ENCODE measurements at regions not wholly inside any gene's neighbourhood (a gene's known extent, or its start where the extent isn't known, plus 50 kb on each side); places are given as distances from the start of the nearest gene placed in this dataset.

- H3K27ac ChIP-seq, result no peak overlapping the region
- in situ Hi-C loops (cut with MboI; ENCODE audit: low pct_ligation_motif_present in 1 of 4, low pct_unique_long_range_greater_than_20kb in 1 of 4, low sequenced_read_pairs in 3 of 4) (no loop called here), intact Hi-C loops (cut with DNase I; ENCODE audit: low total_unique reads) (no loop called here)
- WGBS, 2 donors (ENCODE audit: low coverage in 1 of 2), result 86 to 89% methylated on average over 1 of the region's 1 CpG
- no peaks in the 10 kb centered on the region for H3K4me1 ChIP-seq
- no peaks in the 10 kb centered on the region for H3K36me3 ChIP-seq
- no peaks in the 10 kb centered on the region for H3K27me3 ChIP-seq
- H3K4me3 ChIP-seq, result no peak overlapping the region
- no peak for DNase-seq
- TF ChIP-seq POLR2AphosphoS5 (IDR thresholded peaks at IDR 0.05), result no peak
- no peak for TF ChIP-seq POLR2A (IDR thresholded peaks at IDR 0.05)
- TF ChIP-seq CTCF (IDR thresholded peaks at IDR 0.05), result no peak
- no peak for TF ChIP-seq EP300 (IDR thresholded peaks at IDR 0.05; ENCODE audit: low read depth)
- H3K9me3 ChIP-seq, result no peaks in the 10 kb centered on the region
Measured at GRCh38 chr6:4264601-4265000, 129.2 kb upstream of the ECI2 start.

GRCh38 chr6:4264081-4264480 lies 128.7 kb upstream of the ECI2 start:
- 62 to 77% methylated on average over 3 of the region's 3 CpGs for WGBS, 2 donors (ENCODE audit: low coverage in 1 of 2)
- TF ChIP-seq CTCF (IDR thresholded peaks at IDR 0.05) (no peak), POLR2A (IDR thresholded peaks at IDR 0.05) (no peak), EP300 (IDR thresholded peaks at IDR 0.05; ENCODE audit: low read depth) (no peak), POLR2AphosphoS5 (IDR thresholded peaks at IDR 0.05) (no peak)
- DNase-seq, result no peak
- no peak overlapping the region for H3K27ac ChIP-seq
- H3K36me3 ChIP-seq, result no peaks in the 10 kb centered on the region
- intact Hi-C loops (cut with DNase I; ENCODE audit: low total_unique reads) (no loop called here), in situ Hi-C loops (cut with MboI; ENCODE audit: low pct_ligation_motif_present in 1 of 4, low pct_unique_long_range_greater_than_20kb in 1 of 4, low sequenced_read_pairs in 3 of 4) (no loop called here)
- no peak overlapping the region for H3K4me3 ChIP-seq
- H3K27me3 ChIP-seq, result no peaks in the 10 kb centered on the region
- no peaks in the 10 kb centered on the region for H3K4me1 ChIP-seq
- no peaks in the 10 kb centered on the region for H3K9me3 ChIP-seq

GRCh38 chr6:4262526-4262925 lies 127.2 kb upstream of the ECI2 start:
- H3K9me3 ChIP-seq, result no peaks in the 10 kb centered on the region
- H3K27me3 ChIP-seq, result no peaks in the 10 kb centered on the region
- DNase-seq, result no peak
- WGBS, 2 donors (ENCODE audit: low coverage in 1 of 2), result 36 to 50% methylated on average over 1 of the region's 1 CpG
- no peak overlapping the region for H3K4me3 ChIP-seq
- no peak overlapping the region for H3K27ac ChIP-seq
- in situ Hi-C loops (cut with MboI; ENCODE audit: low pct_ligation_motif_present in 1 of 4, low pct_unique_long_range_greater_than_20kb in 1 of 4, low sequenced_read_pairs in 3 of 4) (no loop called here), intact Hi-C loops (cut with DNase I; ENCODE audit: low total_unique reads) (no loop called here)
- H3K36me3 ChIP-seq, result no peaks in the 10 kb centered on the region
- no peaks in the 10 kb centered on the region for H3K4me1 ChIP-seq
- TF ChIP-seq POLR2AphosphoS5 (IDR thresholded peaks at IDR 0.05), result no peak
- no peak for TF ChIP-seq EP300 (IDR thresholded peaks at IDR 0.05; ENCODE audit: low read depth)
- TF ChIP-seq CTCF (IDR thresholded peaks at IDR 0.05), result no peak
- no peak for TF ChIP-seq POLR2A (IDR thresholded peaks at IDR 0.05)

- in situ Hi-C loops (cut with MboI; ENCODE audit: low pct_ligation_motif_present in 1 of 4, low pct_unique_long_range_greater_than_20kb in 1 of 4, low sequenced_read_pairs in 3 of 4), result no loop called here
- no peak for DNase-seq
Measured at GRCh38 chr6:4259391-4259790, 124.0 kb upstream of the ECI2 start.

More at GRCh38 chr6:4259391-4259790, 124.0 kb upstream of the ECI2 start:
- TF ChIP-seq EP300 (IDR thresholded peaks at IDR 0.05; ENCODE audit: low read depth), result no peak
- TF ChIP-seq POLR2A (IDR thresholded peaks at IDR 0.05), result no peak
- no peak for TF ChIP-seq CTCF (IDR thresholded peaks at IDR 0.05)
- TF ChIP-seq POLR2AphosphoS5 (IDR thresholded peaks at IDR 0.05), result no peak
- no peak overlapping the region for H3K4me3 ChIP-seq
- WGBS, 2 donors (ENCODE audit: low coverage in 1 of 2), result 49 to 70% methylated on average over 3 to 4 of the region's 4 CpGs
- intact Hi-C loops (cut with DNase I; ENCODE audit: low total_unique reads), result no loop called here
- no peaks in the 10 kb centered on the region for H3K27me3 ChIP-seq
- no peaks in the 10 kb centered on the region for H3K36me3 ChIP-seq
- no peak overlapping the region for H3K27ac ChIP-seq
- H3K4me1 ChIP-seq, result peaks cover 0 to under 1% (median 0%) of the 10 kb centered on the region in 4 donors
- H3K9me3 ChIP-seq, result no peaks in the 10 kb centered on the region

All from transverse colon (tissue), 4 donors.